Uterus (tissue), 3 donors: ENCODE measurements at regions not wholly inside any gene's neighbourhood (a gene's known extent, or its start where the extent isn't known, plus 50 kb on each side); places are given as distances from the start of the nearest gene placed in this dataset.

Source experiments
- DNase-seq, 2 donors: peaks; one replicate each; pipeline ENCODE4 v3.0.0-alpha.2; 2019 to 2020
- H3K27ac ChIP-seq, 2 donors: fragments of 200-600 bp; sonication (generic); 1 replicate in 1 of 2; 2 replicates in 1 of 2; pipeline ENCODE4 v1.5.1; 2016 to 2018
- H3K27me3 ChIP-seq, 2 donors: fragments of 200-600 bp; sonication (generic); one replicate each; pipeline ENCODE4 v1.5.1; 2018 to 2019; ENCODE audit warnings: control low read depth in 1 of 2
- H3K36me3 ChIP-seq, 2 donors: fragments of 200-600 bp; sonication (generic); one replicate each; pipeline ENCODE4 v1.5.1; 2019; ENCODE audit warnings: control low read depth in 1 of 2
- H3K4me1 ChIP-seq, 2 donors: fragments of 200-600 bp; sonication (generic); one replicate each; pipeline ENCODE4 v1.5.1; 2018 to 2019; ENCODE audit warnings: control low read depth in 1 of 2
- H3K4me3 ChIP-seq, 2 donors: fragments of 200-600 bp; sonication (generic); 1 replicate in 1 of 2; 2 replicates in 1 of 2; pipeline ENCODE4 v1.5.1; 2018 to 2019; ENCODE audit warnings: mild to moderate bottlenecking in 1 of 2
- H3K9me3 ChIP-seq, 2 donors: fragments of 200-600 bp; sonication (generic); one replicate each; pipeline ENCODE4 v1.5.1; 2019; ENCODE audit warnings: control low read depth in 1 of 2
- CTCF ChIP-seq, 4 experiments: fragments of 200-600 bp in 2 of 4; fragments of 450-650 bp in 2 of 4; sonication (generic) in 2 of 4; IDR thresholded peaks; one replicate each; pipeline ENCODE4 v1.5.1; 2016 to 2019; ENCODE audit warnings: antibody characterized with exemption in 4 of 4, mild to moderate bottlenecking in 2 of 4, moderate library complexity in 1 of 4
- POLR2A ChIP-seq, 2 donors: fragments of 450-650 bp; IDR thresholded peaks; one replicate each; pipeline ENCODE4 v1.6.1; 2016; ENCODE audit warnings: antibody characterized with exemption in 2 of 2, mild to moderate bottlenecking in 1 of 2, moderate library complexity in 1 of 2
- intact Hi-C: fragments of 100-400 bp; cut with DNase I; formaldehyde crosslinking; loops from one replicate; pipeline ENCODE4 v1.15.1; 2023; ENCODE audit warnings: low total_unique reads
- donor health status: DM: yes; HTN: yes; CAD: no.

GRCh38 chr4:170716868-170717267, 627.1 kb upstream of the AADAT start:
- Histone ChIP-seq H3K4me1 (no peaks in the 10 kb centered on the region), H3K9me3 (no peaks in the 10 kb centered on the region), H3K4me3 (no peak overlapping the region), H3K36me3 (no peaks in the 10 kb centered on the region), H3K27ac (no peak overlapping the region), H3K27me3 (no peaks in the 10 kb centered on the region)
- intact Hi-C loops = no loop called here
- no peak for TF ChIP-seq POLR2A (IDR thresholded peaks at IDR 0.05)
- no peak for TF ChIP-seq CTCF (IDR thresholded peaks at IDR 0.05)
- DNase-seq = no peak

- Histone ChIP-seq H3K27me3 (no peaks in the 10 kb centered on the region), H3K27ac (no peak overlapping the region), H3K36me3 (no peaks in the 10 kb centered on the region), H3K9me3 (no peaks in the 10 kb centered on the region), H3K4me1 (no peaks in the 10 kb centered on the region), H3K4me3 (no peak overlapping the region)
- no peak for TF ChIP-seq POLR2A (IDR thresholded peaks at IDR 0.05)
- TF ChIP-seq CTCF (IDR thresholded peaks at IDR 0.05) = no peak
- DNase-seq = no peak
- intact Hi-C loops = no loop called here
Observed at GRCh38 chr4:170705907-170706306, 616.2 kb upstream of the AADAT start.

GRCh38 chr4:170700064-170700463, 610.3 kb upstream of the AADAT start:
- Histone ChIP-seq H3K9me3 (no peaks in the 10 kb centered on the region), H3K27me3 (no peaks in the 10 kb centered on the region), H3K36me3 (no peaks in the 10 kb centered on the region), H3K4me3 (no peak overlapping the region), H3K4me1 (no peaks in the 10 kb centered on the region), H3K27ac (no peak overlapping the region)
- TF ChIP-seq POLR2A (IDR thresholded peaks at IDR 0.05) (no peak), CTCF (IDR thresholded peaks at IDR 0.05) (no peak)
- intact Hi-C loops = no loop called here
- no peak for DNase-seq

DNA sequence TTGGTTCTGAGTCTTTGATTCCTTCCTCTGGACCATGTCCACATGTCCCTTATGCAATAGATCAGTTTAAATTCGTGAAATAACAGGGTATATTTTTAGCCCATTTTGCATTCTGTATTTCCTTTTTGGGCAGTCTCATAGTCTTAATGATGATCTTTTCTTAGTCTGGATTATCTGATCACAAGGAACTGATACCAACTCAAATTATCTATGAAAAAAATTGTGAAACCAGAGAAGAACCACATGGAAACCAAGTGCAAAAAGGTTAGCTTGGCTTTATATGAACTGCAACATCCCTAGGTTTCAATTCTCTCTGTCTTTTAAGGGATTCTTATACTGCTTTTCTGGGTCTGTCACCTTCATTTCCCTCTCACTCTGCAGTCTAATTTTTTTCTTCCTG, 608.6 kb upstream of the AADAT start:
- Histone ChIP-seq H3K27me3 (no peaks in the 10 kb centered on the region), H3K27ac (no peak overlapping the region)
- intact Hi-C loops = no loop called here

DNA sequence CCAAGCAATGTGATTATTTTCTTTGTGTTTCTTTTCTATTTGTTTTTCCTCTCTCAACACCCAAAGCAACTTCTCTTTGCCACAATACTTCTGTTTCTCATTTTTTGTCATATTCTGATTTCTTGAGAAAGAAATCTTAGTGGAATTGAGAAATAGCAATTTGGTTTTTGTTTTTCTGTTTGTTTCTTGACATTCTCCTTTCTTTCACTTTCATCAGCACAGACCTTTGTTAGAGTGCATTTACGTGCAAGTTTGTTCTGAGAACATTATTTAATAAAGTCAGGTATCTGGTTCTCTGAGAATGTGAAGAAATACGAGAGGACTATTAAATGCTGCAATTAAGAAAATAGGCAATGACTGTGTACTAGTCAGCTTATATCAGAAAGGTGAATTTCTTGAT, 608.1 kb upstream of the AADAT start:
- no peaks in the 10 kb centered on the region for H3K4me1 ChIP-seq
- TF ChIP-seq POLR2A (IDR thresholded peaks at IDR 0.05) = no peak
- TF ChIP-seq CTCF (IDR thresholded peaks at IDR 0.05) = no peak
- H3K27ac ChIP-seq = no peak overlapping the region
- no peak for DNase-seq
- no peaks in the 10 kb centered on the region for H3K9me3 ChIP-seq
- no peak overlapping the region for H3K4me3 ChIP-seq
- H3K27me3 ChIP-seq = no peaks in the 10 kb centered on the region
- no peaks in the 10 kb centered on the region for H3K36me3 ChIP-seq
- intact Hi-C loops = no loop called here

More for the DNA sequence above, 608.6 kb upstream of the AADAT start:
- no peaks in the 10 kb centered on the region for H3K36me3 ChIP-seq
- no peak for DNase-seq
- no peaks in the 10 kb centered on the region for H3K4me1 ChIP-seq
- TF ChIP-seq CTCF (IDR thresholded peaks at IDR 0.05) (no peak), POLR2A (IDR thresholded peaks at IDR 0.05) (no peak)
- no peaks in the 10 kb centered on the region for H3K9me3 ChIP-seq
- H3K4me3 ChIP-seq = no peak overlapping the region
